Fibroblast of pulmonary artery (primary cell): ENCODE measurements at regions not wholly inside any gene's neighbourhood (a gene's known extent, or its start where the extent isn't known, plus 50 kb on each side); places are given as distances from the start of the nearest gene placed in this dataset.

Source experiments
- DNase-seq: peaks from one replicate; pipeline ENCODE4 v3.0.0-alpha.2; 2010; ENCODE audit warnings: low read depth
- H3K4me3 ChIP-seq: replicated peaks from 2 replicates; pipeline ENCODE4 v1.5.1; 2011; ENCODE audit warnings: low read depth, mild to moderate bottlenecking, control low read depth, low read length, moderate library complexity
- CTCF ChIP-seq: IDR thresholded peaks from 2 replicates; pipeline ENCODE4 v1.5.1; 2011; ENCODE audit warnings: mild to moderate bottlenecking, control low read depth, low read length, inconsistent platforms; ENCODE audit errors: missing control alignments

- no peak for DNase-seq
- TF ChIP-seq CTCF, result no peak
- no peak overlapping the region for H3K4me3 ChIP-seq
Observed at GRCh38 chr3:184641430-184641829, 70.4 kb downstream of the MAGEF1 start.

- no peak overlapping the region for H3K4me3 ChIP-seq
- TF ChIP-seq CTCF, result no peak
- no peak for DNase-seq
Observed at GRCh38 chr3:184639351-184639750, 72.5 kb downstream of the MAGEF1 start.

- DNase-seq, result peak; percentile 47
- H3K4me3 ChIP-seq, result no peak overlapping the region
- no peak for TF ChIP-seq CTCF
Observed at GRCh38 chr3:184637705-184638104, 74.2 kb downstream of the MAGEF1 start.

- H3K4me3 ChIP-seq, result no peak overlapping the region
- peak; percentile 59 for DNase-seq
- no peak for TF ChIP-seq CTCF
Observed at GRCh38 chr3:184636741-184637316, 75.0 kb downstream of the MAGEF1 start.

- no peak for TF ChIP-seq CTCF
- no peak overlapping the region for H3K4me3 ChIP-seq
- no peak for DNase-seq
Observed at GRCh38 chr3:184635774-184636173, 74.2 kb downstream of the EPHB3 start.

GRCh38 chr3:184635126-184635525 is 73.5 kb downstream of the EPHB3 start:
- no peak overlapping the region for H3K4me3 ChIP-seq
- no peak for TF ChIP-seq CTCF
- DNase-seq, result no peak

GRCh38 chr3:184633237-184633579 is 71.6 kb downstream of the EPHB3 start:
- TF ChIP-seq CTCF, result no peak
- H3K4me3 ChIP-seq, result no peak overlapping the region
- no peak for DNase-seq
